Astrocyte of the spinal cord (primary cell): ENCODE measurements at regions not wholly inside any gene's neighbourhood (a gene's known extent, or its start where the extent isn't known, plus 50 kb on each side); places are given as distances from the start of the nearest gene placed in this dataset.
A peak's percentile ranks its signal among the peaks of the same experiment; 100 is the strongest.

ENCODE experiments used
- DNase-seq: peaks from one replicate; pipeline ENCODE4 v3.0.0; 2011; ENCODE audit warnings: low read depth, low spot score
- H3K4me3 ChIP-seq: 2 replicates; pipeline ENCODE4 v1.5.1; 2011; ENCODE audit warnings: low read depth, mild to moderate bottlenecking, low read length, moderate library complexity
- CTCF ChIP-seq: IDR thresholded peaks from 2 replicates; pipeline ENCODE4 v1.5.1; 2012; ENCODE audit warnings: low read depth, mild to moderate bottlenecking, low read length, inconsistent platforms
- in situ Hi-C: cut with HindIII; loops from 2 replicates; pipeline ENCODE4 v1.10.0; 2017; ENCODE audit warnings: low sequenced_read_pairs

- no peak for DNase-seq
- no peak for TF ChIP-seq CTCF
- no peak overlapping the region for H3K4me3 ChIP-seq
- in situ Hi-C loops, result no loop called here
Observed at GRCh38 chr18:56252456-56252855, 385.9 kb downstream of the TXNL1 start.

GRCh38 chr18:56248610-56249235, 389.7 kb downstream of the TXNL1 start:
- no peak for TF ChIP-seq CTCF
- H3K4me3 ChIP-seq, result no peak overlapping the region
- in situ Hi-C loops, result no loop called here
- no peak for DNase-seq

GRCh38 chr18:56246916-56247315, 391.5 kb downstream of the TXNL1 start:
- no peak overlapping the region for H3K4me3 ChIP-seq
- DNase-seq, result no peak
- no peak for TF ChIP-seq CTCF
- in situ Hi-C loops, result no loop called here

- DNase-seq, result peak; percentile 57
- no peak overlapping the region for H3K4me3 ChIP-seq
- no peak for TF ChIP-seq CTCF
- in situ Hi-C loops, result no loop called here
Observed at GRCh38 chr18:56245866-56246580, 392.4 kb downstream of the TXNL1 start.

- peak; percentile 63 for DNase-seq
- in situ Hi-C loops, result no loop called here
- no peak for TF ChIP-seq CTCF
- no peak overlapping the region for H3K4me3 ChIP-seq
Observed at GRCh38 chr18:56240405-56240804, 398.0 kb downstream of the TXNL1 start.

GRCh38 chr18:56238576-56238975, 399.8 kb downstream of the TXNL1 start:
- no peak overlapping the region for H3K4me3 ChIP-seq
- peak; percentile 14 for TF ChIP-seq CTCF
- in situ Hi-C loops, result no loop called here
- DNase-seq, result no peak
